ENCODE measurements at regions not wholly inside any gene's neighbourhood (a gene's known extent, or its start where the extent isn't known, plus 50 kb on each side); places are given as distances from the start of the nearest gene placed in this dataset.

- H3K9me3 Mint-ChIP-seq = no peaks in the 10 kb centered on the region
- TF ChIP-seq CTCF (conservative IDR thresholded peaks at IDR 0.05) = no peak
- Histone ChIP-seq H3K18ac (ENCODE audit: insufficient read length, low read depth, low read length) (no peak overlapping the region), H4K8ac (replicated peaks; ENCODE audit: insufficient read length, low read depth, low read length) (no peak overlapping the region), H4K20me1 (ENCODE audit: control insufficient read depth, insufficient read depth, insufficient read length) (no peaks in the 10 kb centered on the region), H3K56ac (ENCODE audit: insufficient read length, low read depth, low read length) (no peak overlapping the region), H4K5ac (ENCODE audit: insufficient read length, low read depth, low read length) (no peak overlapping the region), H3T11ph (ENCODE audit: low read length) (no peak overlapping the region), H2BK20ac (ENCODE audit: low read depth, low read length, poor library complexity, severe bottlenecking) (no peak overlapping the region), H2BK12ac (ENCODE audit: insufficient read length, low read depth, low read length) (no peak overlapping the region), H3K9ac (ENCODE audit: extremely low read depth, insufficient read length, low read length) (no peak overlapping the region), H2BK120ac (ENCODE audit: low read depth, low read length, poor library complexity, severe bottlenecking) (no peak overlapping the region), H3K23me2 (ENCODE audit: insufficient read length, low read depth, low read length, poor library complexity, severe bottlenecking) (no peaks in the 10 kb centered on the region), H3K9me3 (ENCODE audit: control insufficient read depth, low read depth, low read length) (no peaks in the 10 kb centered on the region), H3K79me2 (ENCODE audit: insufficient read depth, low read length) (no peaks in the 10 kb centered on the region), H2AFZ (ENCODE audit: low read length) (no peak overlapping the region), H3K4ac (ENCODE audit: low read depth, low read length) (no peak overlapping the region), H3K27ac (ENCODE audit: insufficient read length, low read depth, low read length) (no peak overlapping the region), H3K79me1 (ENCODE audit: insufficient read depth, low read depth, low read length, poor library complexity, severe bottlenecking) (no peaks in the 10 kb centered on the region), H4K91ac (ENCODE audit: insufficient read length, low read depth, low read length) (no peak overlapping the region), H2BK15ac (ENCODE audit: low read depth, low read length) (no peak overlapping the region), H3K23ac (ENCODE audit: insufficient read length, low read depth, low read length) (no peak overlapping the region), H3K14ac (ENCODE audit: insufficient read depth, low read length) (no peak overlapping the region), H3K4me2 (ENCODE audit: insufficient read depth, insufficient read length, low read length) (no peak overlapping the region), H2AK5ac (ENCODE audit: insufficient read length, low read length) (no peak overlapping the region), H3K4me1 (ENCODE audit: insufficient read depth, low read length) (no peaks in the 10 kb centered on the region; the same call in 1 of the 2 replicates), H2BK5ac (ENCODE audit: insufficient read length, low read length) (no peak overlapping the region), H3K27me3 (ENCODE audit: insufficient read depth, low read length) (no peaks in the 10 kb centered on the region)
- H3K4me3 Mint-ChIP-seq = no peak overlapping the region
- no peaks in the 10 kb centered on the region for H3K36me3 Mint-ChIP-seq (ENCODE audit: insufficient read depth in 1 of 3, low read depth in 3 of 3)
- H3K27me3 Mint-ChIP-seq (ENCODE audit: low read depth) = no peaks in the 10 kb centered on the region
- H3K4me1 Mint-ChIP-seq = peaks cover 15 to 24% of the 10 kb centered on the region in 2 experiments
- H3K27ac Mint-ChIP-seq = no peak overlapping the region
- no peak for DNase-seq
- WGBS (ENCODE audit: extremely low coverage, insufficient read length, low lambda C conversion rate) = no CpG with 5 or more reads among the region's 5 CpGs
Measured at GRCh38 chr14:71541973-71542690, 390.1 kb upstream of the RGS6 start.
